ENCODE measurements at regions not wholly inside any gene's neighbourhood (a gene's known extent, or its start where the extent isn't known, plus 50 kb on each side); places are given as distances from the start of the nearest gene placed in this dataset.
A peak's percentile ranks its signal among the peaks of the same experiment; 100 is the strongest.
"Not testable (repeated sequence)": the region's sequence is repeated elsewhere in the genome, so short reads cannot be mapped to it uniquely, and the experiment has no call there.

- no peak overlapping the region for H3K4me3 ChIP-seq (ENCODE audit: low read depth, low read length)
- TF ChIP-seq, protein P1, sequence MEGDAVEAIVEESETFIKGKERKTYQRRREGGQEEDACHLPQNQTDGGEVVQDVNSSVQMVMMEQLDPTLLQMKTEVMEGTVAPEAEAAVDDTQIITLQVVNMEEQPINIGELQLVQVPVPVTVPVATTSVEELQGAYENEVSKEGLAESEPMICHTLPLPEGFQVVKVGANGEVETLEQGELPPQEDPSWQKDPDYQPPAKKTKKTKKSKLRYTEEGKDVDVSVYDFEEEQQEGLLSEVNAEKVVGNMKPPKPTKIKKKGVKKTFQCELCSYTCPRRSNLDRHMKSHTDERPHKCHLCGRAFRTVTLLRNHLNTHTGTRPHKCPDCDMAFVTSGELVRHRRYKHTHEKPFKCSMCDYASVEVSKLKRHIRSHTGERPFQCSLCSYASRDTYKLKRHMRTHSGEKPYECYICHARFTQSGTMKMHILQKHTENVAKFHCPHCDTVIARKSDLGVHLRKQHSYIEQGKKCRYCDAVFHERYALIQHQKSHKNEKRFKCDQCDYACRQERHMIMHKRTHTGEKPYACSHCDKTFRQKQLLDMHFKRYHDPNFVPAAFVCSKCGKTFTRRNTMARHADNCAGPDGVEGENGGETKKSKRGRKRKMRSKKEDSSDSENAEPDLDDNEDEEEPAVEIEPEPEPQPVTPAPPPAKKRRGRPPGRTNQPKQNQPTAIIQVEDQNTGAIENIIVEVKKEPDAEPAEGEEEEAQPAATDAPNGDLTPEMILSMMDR (IDR thresholded peaks at IDR 0.05; ENCODE audit: insufficient read depth, low read length), result no peak
- no peak for DNase-seq (ENCODE audit: low read depth)
These were observed 261.7 kb downstream of the ETV1 start for GRCh38 chr7:13727751-13728150.

DNA sequence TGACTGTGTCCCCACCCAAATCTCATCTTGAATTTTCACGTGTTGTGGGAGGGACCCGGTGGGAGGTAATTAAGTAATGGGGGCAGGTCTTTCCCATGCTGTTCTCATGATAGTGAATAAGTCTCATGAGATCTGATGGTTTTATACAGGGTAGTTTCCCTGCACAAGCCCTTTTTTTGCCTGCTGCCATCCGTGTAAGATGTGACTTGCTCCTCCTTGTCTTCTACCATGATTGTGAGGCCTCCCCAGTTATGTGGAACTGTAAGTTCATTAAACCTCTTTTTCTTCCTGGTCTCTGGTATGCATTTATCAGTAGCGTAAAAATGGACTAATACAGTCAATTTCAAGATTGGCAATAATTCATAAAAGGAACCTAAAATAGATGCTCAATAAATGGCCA is 261.0 kb downstream of the ETV1 start:
- not testable (repeated sequence) for H3K4me3 ChIP-seq (ENCODE audit: low read depth, low read length)

DNA sequence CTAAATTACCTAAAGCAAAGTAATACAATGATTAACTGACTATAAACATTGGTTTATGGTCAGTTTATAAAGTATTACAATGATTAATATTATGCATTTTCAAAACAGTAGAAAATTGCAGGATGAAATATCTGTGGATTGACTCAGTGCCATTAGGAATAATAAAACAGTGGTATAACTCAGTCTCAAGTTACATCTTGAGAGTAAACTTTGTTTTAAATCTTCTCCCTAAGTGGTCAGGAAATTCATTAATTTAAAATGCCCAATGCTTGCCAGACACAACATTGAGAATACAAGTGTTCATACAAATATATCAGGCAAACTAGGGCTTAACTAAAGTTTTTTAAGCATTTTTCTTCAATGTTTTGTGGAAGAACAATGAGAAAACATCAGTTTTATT is 257.8 kb downstream of the ETV1 start:
- TF ChIP-seq, protein P1 (IDR thresholded peaks at IDR 0.05; ENCODE audit: insufficient read depth, low read length), result no peak
- DNase-seq (ENCODE audit: low read depth), result no peak
- H3K4me3 ChIP-seq (ENCODE audit: low read depth, low read length), result no peak overlapping the region

More for the DNA sequence above, 261.0 kb downstream of the ETV1 start:
- DNase-seq (ENCODE audit: low read depth), result not testable (repeated sequence)

GRCh38 chr7:13737563-13737962 is 251.9 kb downstream of the ETV1 start:
- TF ChIP-seq, protein P1 (IDR thresholded peaks at IDR 0.05; ENCODE audit: insufficient read depth, low read length), result no peak
- no peak overlapping the region for H3K4me3 ChIP-seq (ENCODE audit: low read depth, low read length)
- DNase-seq (ENCODE audit: low read depth), result no peak

DNA sequence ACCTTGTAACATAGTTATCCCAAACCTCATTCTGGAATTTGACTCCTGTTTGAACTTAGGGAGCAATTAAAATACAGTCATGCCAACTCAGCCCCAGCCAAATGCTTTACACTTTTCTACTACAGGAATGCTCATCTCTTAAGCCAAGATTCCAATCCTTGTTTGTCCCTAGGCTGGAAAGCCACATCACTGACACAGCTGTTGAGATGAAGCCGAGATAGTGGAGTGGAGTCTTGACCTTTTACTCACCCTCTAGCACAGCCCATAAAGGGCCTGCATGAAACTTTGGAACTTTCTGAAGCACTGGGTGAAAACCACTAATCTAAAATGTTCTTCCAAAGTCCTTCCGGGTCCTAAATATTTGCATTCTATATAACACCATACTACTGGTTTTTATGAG is 247.3 kb downstream of the ETV1 start:
- peak; percentile 77 for DNase-seq (ENCODE audit: low read depth)
- TF ChIP-seq, protein P1 (IDR thresholded peaks at IDR 0.05; ENCODE audit: insufficient read depth, low read length), result no peak
- H3K4me3 ChIP-seq (ENCODE audit: low read depth, low read length), result no peak overlapping the region

DNA sequence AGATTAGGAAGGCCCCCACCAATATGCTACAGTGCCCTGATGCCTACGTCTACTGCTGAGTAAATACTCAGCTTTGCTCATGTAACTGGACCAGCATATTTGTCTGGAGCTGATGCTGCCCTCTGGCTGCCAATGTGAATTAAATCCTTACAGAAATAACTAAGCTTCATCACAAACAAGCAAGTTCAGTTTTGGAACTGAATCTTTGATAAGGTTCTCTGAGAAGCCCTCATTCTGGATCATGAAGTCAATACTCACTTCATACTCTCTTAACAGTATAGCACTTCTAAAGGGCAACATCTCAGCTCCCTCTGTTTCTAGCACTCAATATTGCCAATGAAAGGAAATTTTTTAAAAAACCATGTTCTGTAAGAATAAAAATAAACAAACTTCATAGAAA is 246.7 kb downstream of the ETV1 start:
- DNase-seq (ENCODE audit: low read depth), result peak; percentile 70
- TF ChIP-seq, protein P1 (IDR thresholded peaks at IDR 0.05; ENCODE audit: insufficient read depth, low read length), result peak; percentile 55
- H3K4me3 ChIP-seq (ENCODE audit: low read depth, low read length), result no peak overlapping the region

DNA sequence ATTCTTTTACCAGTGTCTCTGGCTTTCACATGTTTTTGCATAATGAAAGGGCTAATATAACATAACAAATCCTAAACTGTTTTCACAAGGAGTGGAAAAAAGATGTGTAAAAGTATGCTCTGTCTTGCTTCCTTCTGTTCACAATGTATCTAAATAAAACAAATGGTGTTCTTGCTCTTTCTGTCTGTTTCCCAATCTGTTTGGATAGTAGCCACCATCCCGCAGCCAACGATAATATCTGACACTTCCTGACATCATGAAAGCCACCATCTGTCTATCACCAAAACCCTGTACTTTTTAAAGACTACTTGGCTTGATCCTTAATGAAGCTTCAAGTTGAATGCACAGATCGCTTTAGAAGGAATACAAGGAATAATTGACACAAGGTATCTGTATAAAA is 246.2 kb downstream of the ETV1 start:
- peak; percentile 69 for DNase-seq (ENCODE audit: low read depth)
- no peak overlapping the region for H3K4me3 ChIP-seq (ENCODE audit: low read depth, low read length)
- TF ChIP-seq, protein P1 (IDR thresholded peaks at IDR 0.05; ENCODE audit: insufficient read depth, low read length), result no peak
